ENCODE measurements at regions not wholly inside any gene's neighbourhood (a gene's known extent, or its start where the extent isn't known, plus 50 kb on each side); places are given as distances from the start of the nearest gene placed in this dataset.

DNA sequence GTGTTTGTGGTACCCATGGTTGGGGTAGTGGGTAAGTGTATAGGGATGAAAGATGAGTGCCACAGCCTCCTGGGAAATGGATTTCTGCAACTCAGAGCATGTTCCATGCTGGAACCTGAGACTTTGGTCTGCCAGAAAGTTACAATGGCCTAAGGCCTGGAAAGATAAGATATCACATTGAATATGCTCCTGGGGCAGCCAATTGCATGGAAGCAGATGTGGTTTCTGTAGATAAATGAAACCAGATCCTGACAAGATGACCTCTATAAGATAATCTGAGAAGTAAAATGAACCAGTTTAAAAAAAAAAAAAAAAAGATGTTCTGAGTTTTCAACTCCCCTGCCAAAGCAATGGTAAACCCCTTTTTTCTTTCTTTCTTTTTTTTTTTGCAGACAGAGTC, 91.4 kb upstream of the NCK2 start:
- H3K4me3 ChIP-seq (ENCODE audit: low read length), result no peak overlapping the region
- H3K9me3 ChIP-seq (ENCODE audit: low read length), result no peaks in the 10 kb centered on the region
- no peak overlapping the region for H3K27ac ChIP-seq (ENCODE audit: low read length)
- no peaks in the 10 kb centered on the region for H3F3A ChIP-seq (ENCODE audit: insufficient read depth, low read length, poor library complexity, severe bottlenecking)
- no peaks in the 10 kb centered on the region for H4K20me1 ChIP-seq (ENCODE audit: insufficient read depth)
- H3K9me2 ChIP-seq (ENCODE audit: insufficient read depth, low read length), result no peaks in the 10 kb centered on the region
- no peak overlapping the region for H3K4me2 ChIP-seq (ENCODE audit: low read length)
- no peak for TF ChIP-seq MXI1 (conservative IDR thresholded peaks at IDR 0.05; ENCODE audit: poor library complexity, severe bottlenecking)
- TF ChIP-seq, protein P1, sequence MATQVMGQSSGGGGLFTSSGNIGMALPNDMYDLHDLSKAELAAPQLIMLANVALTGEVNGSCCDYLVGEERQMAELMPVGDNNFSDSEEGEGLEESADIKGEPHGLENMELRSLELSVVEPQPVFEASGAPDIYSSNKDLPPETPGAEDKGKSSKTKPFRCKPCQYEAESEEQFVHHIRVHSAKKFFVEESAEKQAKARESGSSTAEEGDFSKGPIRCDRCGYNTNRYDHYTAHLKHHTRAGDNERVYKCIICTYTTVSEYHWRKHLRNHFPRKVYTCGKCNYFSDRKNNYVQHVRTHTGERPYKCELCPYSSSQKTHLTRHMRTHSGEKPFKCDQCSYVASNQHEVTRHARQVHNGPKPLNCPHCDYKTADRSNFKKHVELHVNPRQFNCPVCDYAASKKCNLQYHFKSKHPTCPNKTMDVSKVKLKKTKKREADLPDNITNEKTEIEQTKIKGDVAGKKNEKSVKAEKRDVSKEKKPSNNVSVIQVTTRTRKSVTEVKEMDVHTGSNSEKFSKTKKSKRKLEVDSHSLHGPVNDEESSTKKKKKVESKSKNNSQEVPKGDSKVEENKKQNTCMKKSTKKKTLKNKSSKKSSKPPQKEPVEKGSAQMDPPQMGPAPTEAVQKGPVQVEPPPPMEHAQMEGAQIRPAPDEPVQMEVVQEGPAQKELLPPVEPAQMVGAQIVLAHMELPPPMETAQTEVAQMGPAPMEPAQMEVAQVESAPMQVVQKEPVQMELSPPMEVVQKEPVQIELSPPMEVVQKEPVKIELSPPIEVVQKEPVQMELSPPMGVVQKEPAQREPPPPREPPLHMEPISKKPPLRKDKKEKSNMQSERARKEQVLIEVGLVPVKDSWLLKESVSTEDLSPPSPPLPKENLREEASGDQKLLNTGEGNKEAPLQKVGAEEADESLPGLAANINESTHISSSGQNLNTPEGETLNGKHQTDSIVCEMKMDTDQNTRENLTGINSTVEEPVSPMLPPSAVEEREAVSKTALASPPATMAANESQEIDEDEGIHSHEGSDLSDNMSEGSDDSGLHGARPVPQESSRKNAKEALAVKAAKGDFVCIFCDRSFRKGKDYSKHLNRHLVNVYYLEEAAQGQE (IDR thresholded peaks at IDR 0.05; ENCODE audit: borderline replicate concordance), result no peak
- TF ChIP-seq, protein P2, sequence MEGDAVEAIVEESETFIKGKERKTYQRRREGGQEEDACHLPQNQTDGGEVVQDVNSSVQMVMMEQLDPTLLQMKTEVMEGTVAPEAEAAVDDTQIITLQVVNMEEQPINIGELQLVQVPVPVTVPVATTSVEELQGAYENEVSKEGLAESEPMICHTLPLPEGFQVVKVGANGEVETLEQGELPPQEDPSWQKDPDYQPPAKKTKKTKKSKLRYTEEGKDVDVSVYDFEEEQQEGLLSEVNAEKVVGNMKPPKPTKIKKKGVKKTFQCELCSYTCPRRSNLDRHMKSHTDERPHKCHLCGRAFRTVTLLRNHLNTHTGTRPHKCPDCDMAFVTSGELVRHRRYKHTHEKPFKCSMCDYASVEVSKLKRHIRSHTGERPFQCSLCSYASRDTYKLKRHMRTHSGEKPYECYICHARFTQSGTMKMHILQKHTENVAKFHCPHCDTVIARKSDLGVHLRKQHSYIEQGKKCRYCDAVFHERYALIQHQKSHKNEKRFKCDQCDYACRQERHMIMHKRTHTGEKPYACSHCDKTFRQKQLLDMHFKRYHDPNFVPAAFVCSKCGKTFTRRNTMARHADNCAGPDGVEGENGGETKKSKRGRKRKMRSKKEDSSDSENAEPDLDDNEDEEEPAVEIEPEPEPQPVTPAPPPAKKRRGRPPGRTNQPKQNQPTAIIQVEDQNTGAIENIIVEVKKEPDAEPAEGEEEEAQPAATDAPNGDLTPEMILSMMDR (IDR thresholded peaks at IDR 0.05; ENCODE audit: poor library complexity, severe bottlenecking), result no peak
- TF ChIP-seq SMC3 (conservative IDR thresholded peaks at IDR 0.05; ENCODE audit: poor library complexity), result no peak
- TF ChIP-seq EP300 (conservative IDR thresholded peaks at IDR 0.05; ENCODE audit: poor library complexity, severe bottlenecking), result no peak
- no peak for TF ChIP-seq EZH2 (IDR thresholded peaks at IDR 0.05; ENCODE audit: borderline replicate concordance, insufficient read depth, low read length, poor library complexity, severe bottlenecking)
- no peak for TF ChIP-seq RAD21 (conservative IDR thresholded peaks at IDR 0.05)
- TF ChIP-seq TAF1 (IDR thresholded peaks at IDR 0.05; ENCODE audit: low read depth), result no peak
- no peak overlapping the region for H3K9ac ChIP-seq (ENCODE audit: low read length)
- H3K27me3 ChIP-seq (ENCODE audit: insufficient read depth, low read depth, low read length), result no peaks in the 10 kb centered on the region
- no peak overlapping the region for H2AFZ ChIP-seq (ENCODE audit: low read depth, low read length)
- no peaks in the 10 kb centered on the region for H3K36me3 ChIP-seq (ENCODE audit: insufficient read depth, low read length)
- H3K79me2 ChIP-seq (replicated peaks; ENCODE audit: insufficient read depth, low read length), result no peaks in the 10 kb centered on the region

DNA sequence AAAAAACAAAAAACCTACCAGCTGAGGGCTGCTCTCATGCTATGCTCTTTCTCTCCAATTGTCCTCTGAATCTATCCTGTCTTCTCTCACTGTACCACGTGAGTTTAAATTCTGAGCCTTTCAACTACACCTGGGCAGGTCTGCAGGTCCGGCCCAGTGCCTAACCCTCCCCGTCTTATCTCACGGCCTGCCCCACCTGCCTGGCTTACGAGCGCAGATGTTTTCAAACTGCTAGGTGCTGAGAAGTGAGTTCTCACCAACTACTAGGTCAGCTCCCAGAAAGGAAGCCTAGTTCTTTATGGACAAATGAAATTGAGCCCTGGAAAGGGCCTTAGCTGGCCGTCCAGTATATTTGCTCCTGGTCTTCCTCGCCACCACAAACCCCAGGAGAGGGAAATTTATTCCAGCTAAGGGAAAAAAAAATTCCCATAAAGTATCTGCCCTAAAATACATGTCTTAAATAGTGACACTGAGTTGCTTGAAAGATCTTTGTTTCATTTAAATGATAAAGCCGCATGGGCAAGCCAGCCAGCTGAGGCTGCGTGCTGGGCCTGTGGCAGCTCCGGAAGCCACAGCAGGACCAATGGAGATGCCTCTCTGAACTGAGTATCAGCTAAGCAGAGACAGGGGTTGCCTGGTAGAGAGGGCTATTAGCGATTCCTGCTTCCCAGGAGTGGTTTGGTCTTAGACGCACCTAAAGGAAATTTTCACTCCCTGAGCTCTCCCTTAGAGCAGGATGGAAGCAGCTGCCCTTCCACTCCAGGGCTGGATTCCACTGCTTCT, 92.5 kb upstream of the NCK2 start:
- no peaks in the 10 kb centered on the region for H3K36me3 ChIP-seq (ENCODE audit: insufficient read depth, low read length)
- no peak overlapping the region for H2AFZ ChIP-seq (ENCODE audit: low read depth, low read length)

More for the DNA sequence above, 92.5 kb upstream of the NCK2 start:
- no peak overlapping the region for H3K4me2 ChIP-seq (ENCODE audit: low read length)
- H3K27ac ChIP-seq (ENCODE audit: low read length), result no peak overlapping the region
- no peak overlapping the region for H3K9ac ChIP-seq (ENCODE audit: low read length)
- TF ChIP-seq POLR2AphosphoS5 (IDR thresholded peaks at IDR 0.05), result no peak
- no peak for TF ChIP-seq TAF1 (IDR thresholded peaks at IDR 0.05; ENCODE audit: low read depth)
- no peak for TF ChIP-seq EP300 (conservative IDR thresholded peaks at IDR 0.05; ENCODE audit: poor library complexity, severe bottlenecking)
- no peak for TF ChIP-seq RAD21 (conservative IDR thresholded peaks at IDR 0.05)
- TF ChIP-seq, protein P2 (IDR thresholded peaks at IDR 0.05; ENCODE audit: poor library complexity, severe bottlenecking), result no peak
- TF ChIP-seq, protein P1 (IDR thresholded peaks at IDR 0.05; ENCODE audit: borderline replicate concordance), result no peak
- TF ChIP-seq EZH2 (IDR thresholded peaks at IDR 0.05; ENCODE audit: borderline replicate concordance, insufficient read depth, low read length, poor library complexity, severe bottlenecking), result no peak
- TF ChIP-seq SMC3 (conservative IDR thresholded peaks at IDR 0.05; ENCODE audit: poor library complexity), result no peak
- no peak for TF ChIP-seq MXI1 (conservative IDR thresholded peaks at IDR 0.05; ENCODE audit: poor library complexity, severe bottlenecking)
- no peaks in the 10 kb centered on the region for H4K20me1 ChIP-seq (ENCODE audit: insufficient read depth)
- no peaks in the 10 kb centered on the region for H3F3A ChIP-seq (ENCODE audit: insufficient read depth, low read length, poor library complexity, severe bottlenecking)
- no peaks in the 10 kb centered on the region for H3K27me3 ChIP-seq (ENCODE audit: insufficient read depth, low read depth, low read length)
- no peaks in the 10 kb centered on the region for H3K79me2 ChIP-seq (replicated peaks; ENCODE audit: insufficient read depth, low read length)
- no peak overlapping the region for H3K4me3 ChIP-seq (ENCODE audit: low read length)
- H3K9me3 ChIP-seq (ENCODE audit: low read length), result no peaks in the 10 kb centered on the region
- H3K9me2 ChIP-seq (ENCODE audit: insufficient read depth, low read length), result no peaks in the 10 kb centered on the region
